Smooth muscle cell (in vitro differentiated cells): ENCODE measurements at regions not wholly inside any gene's neighbourhood (a gene's known extent, or its start where the extent isn't known, plus 50 kb on each side); places are given as distances from the start of the nearest gene placed in this dataset.

ENCODE experiments used
- DNase-seq: peaks from one replicate; lab custom pipeline; 2025; ENCODE audit not compliant: unreplicated experiment; lab: John Stamatoyannopoulos, UW
- H2AFZ ChIP-seq: fragments of 200-600 bp; sonication (generic); 2 replicates; pipeline ENCODE4 v1.6.0; 2016; ENCODE audit warnings: antibody characterized with exemption, low read depth, mild to moderate bottlenecking
- H3F3A ChIP-seq: fragments of 200-600 bp; sonication (generic); 2 replicates; pipeline ENCODE4 v1.6.0; 2017; ENCODE audit warnings: antibody characterized with exemption, low read depth
- H3K27ac ChIP-seq: fragments of 200-600 bp; sonication (generic); 2 replicates; pipeline ENCODE4 v1.5.1; 2016; ENCODE audit warnings: low read depth, mild to moderate bottlenecking
- H3K27me3 ChIP-seq: fragments of 200-600 bp; sonication (generic); 2 replicates; pipeline ENCODE4 v1.6.1; 2016; ENCODE audit warnings: low read depth, mild to moderate bottlenecking
- H3K36me3 ChIP-seq: fragments of 200-600 bp; sonication (generic); 2 replicates; pipeline ENCODE4 v1.5.1; 2016; ENCODE audit warnings: low read depth
- H3K4me1 ChIP-seq: fragments of 200-600 bp; sonication (generic); 2 replicates; pipeline ENCODE4 v1.5.1; 2016; ENCODE audit warnings: low read depth
- H3K4me2 ChIP-seq: fragments of 200-600 bp; sonication (generic); 2 replicates; pipeline ENCODE4 v1.6.0; 2016; ENCODE audit warnings: mild to moderate bottlenecking
- H3K4me3 ChIP-seq: fragments of 200-600 bp; sonication (generic); 2 replicates; pipeline ENCODE4 v1.5.1; 2016; ENCODE audit warnings: mild to moderate bottlenecking
- H3K79me2 ChIP-seq: fragments of 200-600 bp; sonication (generic); 2 replicates; pipeline ENCODE4 v1.6.0; 2016; ENCODE audit warnings: low read depth, mild to moderate bottlenecking
- H3K9ac ChIP-seq: fragments of 200-600 bp; sonication (generic); 2 replicates; pipeline ENCODE4 v1.6.0; 2016; ENCODE audit warnings: low read depth
- H3K9me3 ChIP-seq: fragments of 200-600 bp; sonication (generic); replicated peaks from 2 replicates; pipeline ENCODE4 v1.5.1; 2016; ENCODE audit warnings: low read depth
- H4K20me1 ChIP-seq: fragments of 200-600 bp; sonication (generic); 2 replicates; pipeline ENCODE4 v1.6.0; 2016; ENCODE audit warnings: low read depth
- WGBS: methylation state at CpG from one replicate; pipeline ENCODE4 v1.1.7; 2016; ENCODE audit warnings: low lambda C conversion rate; 5-methylcytosine and 5-hydroxymethylcytosine counted together
- TF ChIP-seq, protein P1 (sequence below): fragments of 200-600 bp; sonication (generic); IDR thresholded peaks from 2 replicates; pipeline ENCODE4 v1.5.1; 2017; ENCODE audit warnings: borderline replicate concordance, mild to moderate bottlenecking, antibody characterized with exemption; ENCODE audit not compliant: insufficient read depth, poor library complexity, severe bottlenecking

- Histone ChIP-seq H3K4me2 (no peak overlapping the region), H3K79me2 (no peaks in the 10 kb centered on the region), H4K20me1 (no peaks in the 10 kb centered on the region), H2AFZ (no peak overlapping the region), H3K36me3 (no peaks in the 10 kb centered on the region), H3F3A (peaks cover 5% of the 10 kb centered on the region), H3K4me1 (peaks cover 15% of the 10 kb centered on the region), H3K27me3 (no peaks in the 10 kb centered on the region), H3K4me3 (no peak overlapping the region), H3K27ac (no peak overlapping the region), H3K9ac (no peak overlapping the region), H3K9me3 (no peaks in the 10 kb centered on the region)
- TF ChIP-seq, protein P1, sequence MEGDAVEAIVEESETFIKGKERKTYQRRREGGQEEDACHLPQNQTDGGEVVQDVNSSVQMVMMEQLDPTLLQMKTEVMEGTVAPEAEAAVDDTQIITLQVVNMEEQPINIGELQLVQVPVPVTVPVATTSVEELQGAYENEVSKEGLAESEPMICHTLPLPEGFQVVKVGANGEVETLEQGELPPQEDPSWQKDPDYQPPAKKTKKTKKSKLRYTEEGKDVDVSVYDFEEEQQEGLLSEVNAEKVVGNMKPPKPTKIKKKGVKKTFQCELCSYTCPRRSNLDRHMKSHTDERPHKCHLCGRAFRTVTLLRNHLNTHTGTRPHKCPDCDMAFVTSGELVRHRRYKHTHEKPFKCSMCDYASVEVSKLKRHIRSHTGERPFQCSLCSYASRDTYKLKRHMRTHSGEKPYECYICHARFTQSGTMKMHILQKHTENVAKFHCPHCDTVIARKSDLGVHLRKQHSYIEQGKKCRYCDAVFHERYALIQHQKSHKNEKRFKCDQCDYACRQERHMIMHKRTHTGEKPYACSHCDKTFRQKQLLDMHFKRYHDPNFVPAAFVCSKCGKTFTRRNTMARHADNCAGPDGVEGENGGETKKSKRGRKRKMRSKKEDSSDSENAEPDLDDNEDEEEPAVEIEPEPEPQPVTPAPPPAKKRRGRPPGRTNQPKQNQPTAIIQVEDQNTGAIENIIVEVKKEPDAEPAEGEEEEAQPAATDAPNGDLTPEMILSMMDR = no peak
- no peak for DNase-seq
- 67% methylated on average over 2 of the region's 2 CpGs for WGBS
These were observed 60.6 kb downstream of the SCG2 start for GRCh38 chr2:223541546-223541945.

GRCh38 chr2:223542501-223542900, 59.7 kb downstream of the SCG2 start:
- no peaks in the 10 kb centered on the region for H4K20me1 ChIP-seq
- H3K9me3 ChIP-seq = no peaks in the 10 kb centered on the region
- H3K4me3 ChIP-seq = no peak overlapping the region
- H3K79me2 ChIP-seq = no peaks in the 10 kb centered on the region
- H3K27ac ChIP-seq = no peak overlapping the region
- H3K4me2 ChIP-seq = no peak overlapping the region
- H3K9ac ChIP-seq = no peak overlapping the region
- WGBS = 96% methylated on average over 7 of the region's 7 CpGs
- DNase-seq = no peak
- no peaks in the 10 kb centered on the region for H3K27me3 ChIP-seq
- TF ChIP-seq, protein P1 = no peak
- H3K4me1 ChIP-seq = peaks cover 15% of the 10 kb centered on the region
- no peaks in the 10 kb centered on the region for H3K36me3 ChIP-seq
- no peaks in the 10 kb centered on the region for H3F3A ChIP-seq
- H2AFZ ChIP-seq = no peak overlapping the region

DNA sequence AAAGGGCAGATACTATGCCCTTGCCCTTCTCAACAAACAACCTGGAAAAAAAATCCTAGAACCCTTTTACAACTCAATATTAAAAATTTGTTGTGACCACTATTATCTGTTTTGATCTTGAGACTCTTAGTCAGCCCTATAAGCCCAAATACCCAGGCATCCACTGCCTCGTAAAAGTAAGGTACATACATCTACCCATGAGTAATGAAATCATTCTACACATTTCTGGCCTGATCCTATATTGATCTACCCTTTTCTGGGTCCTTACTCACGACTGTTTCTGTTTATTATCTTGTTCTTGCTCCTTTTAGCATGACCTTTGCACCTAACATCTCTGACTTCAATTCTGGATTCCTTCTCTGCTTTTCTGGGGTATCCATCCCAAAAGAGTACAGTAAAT, 56.8 kb downstream of the SCG2 start:
- H3K4me1 ChIP-seq = no peaks in the 10 kb centered on the region
- no peak overlapping the region for H2AFZ ChIP-seq
- no peak overlapping the region for H3K4me2 ChIP-seq
- H3K9ac ChIP-seq = no peak overlapping the region
- H4K20me1 ChIP-seq = no peaks in the 10 kb centered on the region
- no peak overlapping the region for H3K4me3 ChIP-seq
- H3K27ac ChIP-seq = no peak overlapping the region
- DNase-seq = no peak
- WGBS = 59% methylated on average over 2 of the region's 2 CpGs
- H3K27me3 ChIP-seq = no peaks in the 10 kb centered on the region
- H3K36me3 ChIP-seq = no peaks in the 10 kb centered on the region
- H3K79me2 ChIP-seq = no peaks in the 10 kb centered on the region
- no peaks in the 10 kb centered on the region for H3K9me3 ChIP-seq
- no peaks in the 10 kb centered on the region for H3F3A ChIP-seq
- TF ChIP-seq, protein P1 = no peak

GRCh38 chr2:223545830-223546229, 56.3 kb downstream of the SCG2 start:
- Histone ChIP-seq H3K9me3 (no peaks in the 10 kb centered on the region), H3K36me3 (no peaks in the 10 kb centered on the region), H3K27me3 (no peaks in the 10 kb centered on the region), H3K27ac (no peak overlapping the region), H2AFZ (no peak overlapping the region), H3K4me3 (no peak overlapping the region), H3K4me1 (no peaks in the 10 kb centered on the region), H3K79me2 (no peaks in the 10 kb centered on the region), H3K9ac (no peak overlapping the region), H4K20me1 (no peaks in the 10 kb centered on the region), H3F3A (no peaks in the 10 kb centered on the region), H3K4me2 (no peak overlapping the region)
- DNase-seq = no peak
- 61% methylated on average over 2 of the region's 2 CpGs for WGBS
- TF ChIP-seq, protein P1 = no peak
